ENCODE measurements at regions not wholly inside any gene's neighbourhood (a gene's known extent, or its start where the extent isn't known, plus 50 kb on each side); places are given as distances from the start of the nearest gene placed in this dataset.
A peak's percentile ranks its signal among the peaks of the same experiment; 100 is the strongest.

- peak; percentile 28; the same call in 1 of the 2 replicates for TF ChIP-seq TARDBP (CRISPR knock-in tag; IDR thresholded peaks at IDR 0.05)
- no peak for TF ChIP-seq GMEB2 (CRISPR knock-in tag; IDR thresholded peaks at IDR 0.05; ENCODE audit: low read depth)
- peak; percentile 64 for TF ChIP-seq ASH2L (IDR thresholded peaks at IDR 0.05; ENCODE audit: insufficient read length, low read depth, low read length)
- TF ChIP-seq REPIN1 (CRISPR knock-in tag; IDR thresholded peaks at IDR 0.05; ENCODE audit: borderline replicate concordance, low read depth) = peak; percentile 64; the same call in 1 of the 2 replicates
- no peak for TF ChIP-seq ARID2 (CRISPR knock-in tag; IDR thresholded peaks at IDR 0.05; ENCODE audit: borderline replicate concordance)
- no peak for TF ChIP-seq CHCHD3 (CRISPR knock-in tag; IDR thresholded peaks at IDR 0.05)
- TF ChIP-seq FOXA1 (IDR thresholded peaks at IDR 0.05) = no peak
- TF ChIP-seq FOXA1 (CRISPR knock-in tag; IDR thresholded peaks at IDR 0.05) = 0 out of 2 replicates have a peak, but pooled peaks have one; percentile 42
- peak; percentile 45; the same call in 1 of the 2 replicates for TF ChIP-seq ZNF124 (CRISPR knock-in tag; IDR thresholded peaks at IDR 0.05)
- 0 out of 2 replicates have a peak, but pooled peaks have one; percentile 34 for TF ChIP-seq ZNF503 (CRISPR knock-in tag; IDR thresholded peaks at IDR 0.05)
- TF ChIP-seq ZNF816 (CRISPR knock-in tag; IDR thresholded peaks at IDR 0.05; ENCODE audit: borderline replicate concordance) = no peak
- TF ChIP-seq ZSCAN9 (CRISPR knock-in tag; IDR thresholded peaks at IDR 0.05; ENCODE audit: borderline replicate concordance) = 0 out of 2 replicates have a peak, but pooled peaks have one; percentile 26
- TF ChIP-seq ZNF10 (CRISPR knock-in tag; IDR thresholded peaks at IDR 0.05; ENCODE audit: borderline replicate concordance, low read depth) = no peak
- TF ChIP-seq ZMYM4 (CRISPR knock-in tag; IDR thresholded peaks at IDR 0.05) = peak; percentile 80
- TF ChIP-seq NCOA1 (CRISPR knock-in tag; IDR thresholded peaks at IDR 0.05) = no peak
- peak; percentile 34; the same call in 1 of the 2 replicates for TF ChIP-seq TBX2 (CRISPR knock-in tag; IDR thresholded peaks at IDR 0.05; ENCODE audit: borderline replicate concordance)
- TF ChIP-seq HNF1B (CRISPR knock-in tag; IDR thresholded peaks at IDR 0.05) = peak; percentile 29; the same call in 1 of the 2 replicates
- TF ChIP-seq GMEB1 (CRISPR knock-in tag; IDR thresholded peaks at IDR 0.05; ENCODE audit: borderline replicate concordance) = peak; percentile 29; the same call in 1 of the 2 replicates
- 0 out of 2 replicates have a peak, but pooled peaks have one; percentile 23 for TF ChIP-seq ZBTB21 (CRISPR knock-in tag; IDR thresholded peaks at IDR 0.05)
- no peak for TF ChIP-seq THAP8 (CRISPR knock-in tag; IDR thresholded peaks at IDR 0.05; ENCODE audit: borderline replicate concordance)
- peak; percentile 65; the same call in 1 of the 2 replicates for TF ChIP-seq ZNF792 (CRISPR knock-in tag; IDR thresholded peaks at IDR 0.05)
- TF ChIP-seq ZBTB7B (CRISPR knock-in tag; IDR thresholded peaks at IDR 0.05) = peak; percentile 56; the same call in 1 of the 2 replicates
- TF ChIP-seq HNF4A (CRISPR knock-in tag; IDR thresholded peaks at IDR 0.05) = peak; percentile 99
- no peak for TF ChIP-seq U2AF1 (optimal IDR thresholded peaks at IDR 0.05; ENCODE audit: low read depth, low read length)
Measured at GRCh38 chr18:51279367-51279984, 82.0 kb upstream of the MEX3C start (continued).

Measured in HepG2 (cell line).